CD14-positive monocyte (primary cell): ENCODE measurements at regions not wholly inside any gene's neighbourhood (a gene's known extent, or its start where the extent isn't known, plus 50 kb on each side); places are given as distances from the start of the nearest gene placed in this dataset.

Experiments used
- DNase-seq, 3 donors: peaks; one replicate each; pipeline ENCODE4 v3.0.0-alpha.2; 2011 to 2022
- H2AFZ ChIP-seq: 2 replicates; pipeline ENCODE4 v1.6.0; 2012; ENCODE audit warnings: mild to moderate bottlenecking, low read depth, low read length, inconsistent platforms; ENCODE audit not compliant: insufficient read depth, poor library complexity, severe bottlenecking
- H3K27ac ChIP-seq, 2 donors: 1 replicate in 1 of 2; 2 replicates in 1 of 2; pipeline ENCODE4 v1.5.1; 2012 to 2013; ENCODE audit warnings: low read length in 2 of 2, control low read depth in 1 of 2, inconsistent platforms in 1 of 2, low read depth in 1 of 2, mild to moderate bottlenecking in 1 of 2
- H3K27me3 ChIP-seq, 2 donors: one replicate each; pipeline versions ENCODE4 v1.6.0 to v1.6.1; 2011 to 2013; ENCODE audit warnings: low read length in 2 of 2; ENCODE audit not compliant: control insufficient read depth in 2 of 2, insufficient read depth in 2 of 2
- H3K36me3 ChIP-seq, 2 donors: replicated peaks in 1 of 2; 1 replicate in 1 of 2; 2 replicates in 1 of 2; pipeline versions ENCODE4 v1.5.1 to v1.6.1; 2012 to 2013; ENCODE audit warnings: low read length in 2 of 2, control low read depth in 1 of 2, inconsistent platforms in 1 of 2, mild to moderate bottlenecking in 1 of 2; ENCODE audit not compliant: insufficient read depth in 2 of 2, control insufficient read depth in 1 of 2
- H3K4me1 ChIP-seq, 2 donors: 1 replicate in 1 of 2; 2 replicates in 1 of 2; pipeline versions ENCODE4 v1.5.1 to v1.6.1; 2012 to 2013; ENCODE audit warnings: low read length in 2 of 2, control low read depth in 1 of 2, inconsistent platforms in 1 of 2, mild to moderate bottlenecking in 1 of 2, moderate library complexity in 1 of 2; ENCODE audit not compliant: insufficient read depth in 2 of 2, control insufficient read depth in 1 of 2
- H3K4me2 ChIP-seq: replicated peaks from 2 replicates; pipeline ENCODE3; 2012; ENCODE audit warnings: low read length, moderate library complexity, mild to moderate bottlenecking; ENCODE audit not compliant: poor library complexity, severe bottlenecking; ENCODE audit errors: extremely low read depth
- H3K4me3 ChIP-seq, 3 experiments: fragments of 200-600 bp in 1 of 3; sonication (generic) in 1 of 3; replicated peaks in 1 of 3; 1 replicate in 2 of 3; 2 replicates in 1 of 3; pipeline ENCODE4 v1.5.1; 2011 to 2013; ENCODE audit warnings: low read length in 3 of 3, mild to moderate bottlenecking in 3 of 3, control low read depth in 2 of 3, low read depth in 2 of 3, inconsistent platforms in 1 of 3, moderate library complexity in 1 of 3
- H3K79me2 ChIP-seq: 2 replicates; pipeline ENCODE4 v1.6.0; 2012; ENCODE audit warnings: mild to moderate bottlenecking, control low read depth, inconsistent platforms, low read length, moderate library complexity; ENCODE audit not compliant: insufficient read depth
- H3K9ac ChIP-seq: 2 replicates; pipeline ENCODE4 v1.6.0; 2017; ENCODE audit warnings: low read length, mild to moderate bottlenecking; ENCODE audit not compliant: insufficient read depth, poor library complexity, severe bottlenecking
- H3K9me3 ChIP-seq, 2 donors: replicated peaks in 1 of 2; 1 replicate in 1 of 2; 2 replicates in 1 of 2; pipeline versions ENCODE4 v1.5.1 to v1.6.1; 2012 to 2013; ENCODE audit warnings: low read length in 2 of 2, control low read depth in 1 of 2; ENCODE audit not compliant: control insufficient read depth in 1 of 2, insufficient read depth in 1 of 2
- H4K20me1 ChIP-seq: 2 replicates; pipeline ENCODE4 v1.6.0; 2012; ENCODE audit warnings: mild to moderate bottlenecking, low read length, control low read depth, moderate library complexity; ENCODE audit not compliant: insufficient read depth
- H3K27ac Mint-ChIP-seq, 7 donors: one replicate each; pipeline ENCODE4 v1.8.0; 2020; ENCODE audit warnings: mild to moderate bottlenecking in 7 of 7, mixed read lengths in 7 of 7, moderate library complexity in 6 of 7, inconsistent platforms in 2 of 7
- H3K27me3 Mint-ChIP-seq, 3 donors: one replicate each; pipeline ENCODE4 v1.8.0; 2021 to 2022; ENCODE audit warnings: low read depth in 3 of 3, mild to moderate bottlenecking in 3 of 3, mixed read lengths in 3 of 3, moderate library complexity in 3 of 3, inconsistent platforms in 1 of 3
- H3K36me3 Mint-ChIP-seq, 2 donors: one replicate each; pipeline ENCODE4 v1.8.0; 2020; ENCODE audit warnings: mixed read lengths in 2 of 2, inconsistent platforms in 1 of 2, mild to moderate bottlenecking in 1 of 2
- H3K4me1 Mint-ChIP-seq: one replicate; pipeline ENCODE4 v1.8.0; 2020; ENCODE audit warnings: mild to moderate bottlenecking, mixed read lengths
- H3K4me3 Mint-ChIP-seq, 2 donors: one replicate each; pipeline ENCODE4 v1.8.0; 2020; ENCODE audit warnings: mild to moderate bottlenecking in 2 of 2, mixed read lengths in 2 of 2, moderate library complexity in 1 of 2
- H3K9me3 Mint-ChIP-seq, 7 donors: one replicate each; pipeline ENCODE4 v1.8.0; 2020 to 2022; ENCODE audit warnings: mixed read lengths in 7 of 7, mild to moderate bottlenecking in 6 of 7, moderate library complexity in 6 of 7, inconsistent platforms in 2 of 7
- CTCF ChIP-seq: fragments of 200-600 bp; IDR thresholded peaks from one replicate; pipeline ENCODE4 v1.8.0; 2022; ENCODE audit warnings: antibody characterized with exemption, mild to moderate bottlenecking
- WGBS: methylation state at CpG from one replicate; pipeline ENCODE4 v1.1.5; 2013; ENCODE audit warnings: missing lambda C conversion rate; ENCODE audit not compliant: insufficient coverage; 5-methylcytosine and 5-hydroxymethylcytosine counted together
- intact Hi-C, 2 donors: fragments of 100-400 bp; cut with micrococcal nuclease; formaldehyde crosslinking; loops; one replicate each; pipeline versions ENCODE4 v1.15.0 to v1.15.1; 2023

- Histone ChIP-seq H3K36me3 (no peaks in the 10 kb centered on the region), H3K79me2 (no peaks in the 10 kb centered on the region), H4K20me1 (no peaks in the 10 kb centered on the region), H3K9me3 (no peaks in the 10 kb centered on the region), H3K4me2 (no peak overlapping the region), H3K4me3 (no peak overlapping the region), H3K9ac (no peak overlapping the region), H3K4me1 (no peaks in the 10 kb centered on the region), H3K27ac (no peak overlapping the region), H3K27me3 (no peaks in the 10 kb centered on the region), H2AFZ (no peak overlapping the region)
- WGBS = 100% methylated on average over 1 of the region's 2 CpGs
- Mint-ChIP-seq H3K27ac (no peak overlapping the region), H3K9me3 (peaks cover 0 to 6% (median 0%) of the 10 kb centered on the region in 7 donors), H3K4me1 (no peaks in the 10 kb centered on the region), H3K27me3 (peaks cover 0 to 1% (median 0%) of the 10 kb centered on the region in 3 donors), H3K36me3 (no peaks in the 10 kb centered on the region), H3K4me3 (no peak overlapping the region)
- DNase-seq = no peak
- intact Hi-C loops = no loop called here
- TF ChIP-seq CTCF = no peak
Measured at GRCh38 chr4:52367282-52367830, 291.7 kb downstream of the USP46 start.

GRCh38 chr4:52368895-52369294 lies 290.2 kb downstream of the USP46 start:
- Histone ChIP-seq H3K27ac (no peak overlapping the region), H4K20me1 (no peaks in the 10 kb centered on the region), H3K79me2 (no peaks in the 10 kb centered on the region), H3K27me3 (no peaks in the 10 kb centered on the region), H3K4me3 (no peak overlapping the region), H3K9me3 (no peaks in the 10 kb centered on the region), H2AFZ (no peak overlapping the region), H3K9ac (no peak overlapping the region), H3K4me1 (no peaks in the 10 kb centered on the region), H3K36me3 (no peaks in the 10 kb centered on the region), H3K4me2 (no peak overlapping the region)
- H3K4me3 Mint-ChIP-seq = no peak overlapping the region
- TF ChIP-seq CTCF = no peak
- H3K36me3 Mint-ChIP-seq = no peaks in the 10 kb centered on the region
- no peak overlapping the region for H3K27ac Mint-ChIP-seq
- peaks cover 0 to 3% (median 0%) of the 10 kb centered on the region in 7 donors for H3K9me3 Mint-ChIP-seq
- DNase-seq = no peak
- 94% methylated on average over 5 of the region's 6 CpGs for WGBS
- peaks cover 0 to 1% (median 0%) of the 10 kb centered on the region in 3 donors for H3K27me3 Mint-ChIP-seq
- intact Hi-C loops = no loop called here
- H3K4me1 Mint-ChIP-seq = no peaks in the 10 kb centered on the region
